ENCODE measurements at regions not wholly inside any gene's neighbourhood (a gene's known extent, or its start where the extent isn't known, plus 50 kb on each side); places are given as distances from the start of the nearest gene placed in this dataset.
"Not testable (repeated sequence)": the region's sequence is repeated elsewhere in the genome, so short reads cannot be mapped to it uniquely, and the experiment has no call there.

GRCh38 chr14:106662936-106663550 lies 1136.7 kb downstream of the TMEM121 start:
- Histone ChIP-seq H3K27me3 (ENCODE audit: insufficient read depth, low read depth) (no peaks in the 10 kb centered on the region), H3K36me3 (ENCODE audit: insufficient read depth) (no peaks in the 10 kb centered on the region), H3K4me1 (ENCODE audit: low read depth, poor library complexity, severe bottlenecking) (no peaks in the 10 kb centered on the region), H4K20me1 (ENCODE audit: insufficient read depth) (no peaks in the 10 kb centered on the region), H2AFZ (ENCODE audit: low read depth) (no peak overlapping the region), H3K4me3 (IDR thresholded peaks at IDR 0.05; ENCODE audit: insufficient read depth, low read depth, low read length) (no peak overlapping the region), H3K4me2 (no peak overlapping the region), H3K27ac (no peak overlapping the region), H3K9ac (no peak overlapping the region), H3K79me2 (ENCODE audit: insufficient read depth, low read depth) (no peaks in the 10 kb centered on the region)
- TF ChIP-seq, protein P1, sequence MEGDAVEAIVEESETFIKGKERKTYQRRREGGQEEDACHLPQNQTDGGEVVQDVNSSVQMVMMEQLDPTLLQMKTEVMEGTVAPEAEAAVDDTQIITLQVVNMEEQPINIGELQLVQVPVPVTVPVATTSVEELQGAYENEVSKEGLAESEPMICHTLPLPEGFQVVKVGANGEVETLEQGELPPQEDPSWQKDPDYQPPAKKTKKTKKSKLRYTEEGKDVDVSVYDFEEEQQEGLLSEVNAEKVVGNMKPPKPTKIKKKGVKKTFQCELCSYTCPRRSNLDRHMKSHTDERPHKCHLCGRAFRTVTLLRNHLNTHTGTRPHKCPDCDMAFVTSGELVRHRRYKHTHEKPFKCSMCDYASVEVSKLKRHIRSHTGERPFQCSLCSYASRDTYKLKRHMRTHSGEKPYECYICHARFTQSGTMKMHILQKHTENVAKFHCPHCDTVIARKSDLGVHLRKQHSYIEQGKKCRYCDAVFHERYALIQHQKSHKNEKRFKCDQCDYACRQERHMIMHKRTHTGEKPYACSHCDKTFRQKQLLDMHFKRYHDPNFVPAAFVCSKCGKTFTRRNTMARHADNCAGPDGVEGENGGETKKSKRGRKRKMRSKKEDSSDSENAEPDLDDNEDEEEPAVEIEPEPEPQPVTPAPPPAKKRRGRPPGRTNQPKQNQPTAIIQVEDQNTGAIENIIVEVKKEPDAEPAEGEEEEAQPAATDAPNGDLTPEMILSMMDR (conservative IDR thresholded peaks at IDR 0.05; ENCODE audit: low read depth, low read length): no peak

DNA sequence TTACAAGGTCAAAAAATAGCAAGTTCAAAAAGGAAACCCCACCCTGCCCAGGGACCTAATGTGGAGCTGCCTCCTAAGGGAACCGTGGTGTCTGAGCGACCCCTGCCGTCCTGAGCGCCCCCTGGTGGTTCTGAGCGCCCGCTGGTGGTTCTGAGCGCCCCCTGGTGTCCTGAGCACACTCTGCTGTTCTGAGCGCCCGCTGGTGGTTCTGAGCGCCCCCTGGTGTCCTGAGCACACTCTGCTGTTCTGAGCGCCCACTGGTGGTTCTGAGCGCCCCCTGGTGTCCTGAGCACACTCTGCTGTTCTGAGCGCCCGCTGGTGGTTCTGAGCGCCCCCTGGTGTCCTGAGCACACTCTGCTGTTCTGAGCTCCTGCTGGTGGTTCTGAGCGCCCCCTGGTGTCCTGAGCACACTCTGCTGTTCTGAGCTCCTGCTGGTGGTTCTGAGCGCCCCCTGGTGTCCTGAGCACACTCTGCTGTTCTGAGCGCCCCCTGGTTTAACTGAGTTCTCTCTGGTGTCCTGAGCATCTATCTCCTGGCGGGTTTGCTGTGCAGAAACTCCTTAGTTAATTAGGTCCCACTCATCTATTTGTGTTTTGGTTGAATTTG lies 1137.5 kb downstream of the TMEM121 start:
- not testable (repeated sequence) for H3K27ac ChIP-seq; H3K27me3 ChIP-seq (ENCODE audit: insufficient read depth, low read depth); H3K79me2 ChIP-seq (ENCODE audit: insufficient read depth, low read depth); H4K20me1 ChIP-seq (ENCODE audit: insufficient read depth); H3K9ac ChIP-seq; H3K4me1 ChIP-seq (ENCODE audit: low read depth, poor library complexity, severe bottlenecking); H3K4me3 ChIP-seq (IDR thresholded peaks at IDR 0.05; ENCODE audit: insufficient read depth, low read depth, low read length); H3K36me3 ChIP-seq (ENCODE audit: insufficient read depth); H3K4me2 ChIP-seq; H2AFZ ChIP-seq (ENCODE audit: low read depth)
- TF ChIP-seq, protein P1 (conservative IDR thresholded peaks at IDR 0.05; ENCODE audit: low read depth, low read length): peak; percentile 97

DNA sequence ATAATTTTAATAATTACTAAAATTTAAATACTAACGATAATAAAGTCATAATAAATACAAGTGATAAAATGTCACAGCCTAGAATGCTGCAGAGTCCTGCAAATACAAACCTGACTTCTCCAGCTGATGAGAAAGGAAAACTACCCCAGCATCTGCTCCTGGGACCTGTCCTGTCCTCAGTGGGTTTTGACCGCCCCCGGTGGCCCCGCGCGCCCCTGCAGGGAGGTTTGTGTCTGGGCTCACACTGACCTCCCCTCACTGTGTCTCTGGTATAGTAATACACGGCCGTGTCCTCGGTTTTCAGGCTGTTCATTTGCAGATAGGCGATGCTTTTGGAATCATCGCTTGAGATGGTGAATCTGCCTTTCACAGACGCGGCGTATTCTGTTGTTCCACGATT lies 1139.4 kb downstream of the TMEM121 start:
- Histone ChIP-seq H3K27ac (no peak overlapping the region), H3K4me1 (ENCODE audit: low read depth, poor library complexity, severe bottlenecking) (no peaks in the 10 kb centered on the region), H3K4me2 (no peak overlapping the region), H3K4me3 (IDR thresholded peaks at IDR 0.05; ENCODE audit: insufficient read depth, low read depth, low read length) (no peak overlapping the region), H4K20me1 (ENCODE audit: insufficient read depth) (no peaks in the 10 kb centered on the region), H3K79me2 (ENCODE audit: insufficient read depth, low read depth) (no peaks in the 10 kb centered on the region), H2AFZ (ENCODE audit: low read depth) (no peak overlapping the region), H3K27me3 (ENCODE audit: insufficient read depth, low read depth) (no peaks in the 10 kb centered on the region), H3K36me3 (ENCODE audit: insufficient read depth) (no peaks in the 10 kb centered on the region), H3K9ac (no peak overlapping the region)
- TF ChIP-seq, protein P1 (conservative IDR thresholded peaks at IDR 0.05; ENCODE audit: low read depth, low read length): 0 out of 2 replicates have a peak, but pooled peaks have one; percentile 22

DNA sequence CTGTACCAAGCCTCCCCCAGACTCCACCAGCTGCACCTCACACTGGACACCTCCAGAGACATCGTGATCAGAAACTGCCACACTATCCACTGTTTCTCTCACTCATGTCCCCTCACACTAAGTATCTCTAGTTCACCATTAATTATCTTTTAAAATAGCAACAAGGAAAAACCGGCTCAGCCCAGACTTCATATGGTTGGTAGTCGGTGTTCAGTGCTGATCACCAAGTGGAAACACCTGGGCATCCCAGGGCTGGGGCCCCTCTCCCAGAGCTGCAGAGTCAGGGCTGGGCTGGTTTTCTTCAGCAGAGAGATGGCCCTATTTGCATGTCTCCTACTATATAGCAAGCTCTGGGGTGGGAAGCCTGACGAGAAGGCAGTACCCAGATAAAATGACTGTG lies 1140.0 kb downstream of the TMEM121 start:
- H3K79me2 ChIP-seq (ENCODE audit: insufficient read depth, low read depth): no peaks in the 10 kb centered on the region
- no peak overlapping the region for H3K9ac ChIP-seq
- H3K4me2 ChIP-seq: no peak overlapping the region
- no peaks in the 10 kb centered on the region for H4K20me1 ChIP-seq (ENCODE audit: insufficient read depth)
- no peaks in the 10 kb centered on the region for H3K36me3 ChIP-seq (ENCODE audit: insufficient read depth)
- TF ChIP-seq, protein P1 (conservative IDR thresholded peaks at IDR 0.05; ENCODE audit: low read depth, low read length): no peak
- H3K4me3 ChIP-seq (IDR thresholded peaks at IDR 0.05; ENCODE audit: insufficient read depth, low read depth, low read length): no peak overlapping the region
- H2AFZ ChIP-seq (ENCODE audit: low read depth): no peak overlapping the region
- H3K27ac ChIP-seq: no peak overlapping the region
- H3K27me3 ChIP-seq (ENCODE audit: insufficient read depth, low read depth): no peaks in the 10 kb centered on the region
- H3K4me1 ChIP-seq (ENCODE audit: low read depth, poor library complexity, severe bottlenecking): no peaks in the 10 kb centered on the region
